Amniotic stem cell (primary cell): ENCODE measurements at regions not wholly inside any gene's neighbourhood (a gene's known extent, or its start where the extent isn't known, plus 50 kb on each side); places are given as distances from the start of the nearest gene placed in this dataset.

Experiments used
- DNase-seq: peaks from one replicate; lab custom pipeline; 2025; lab: John Stamatoyannopoulos, UW

DNA sequence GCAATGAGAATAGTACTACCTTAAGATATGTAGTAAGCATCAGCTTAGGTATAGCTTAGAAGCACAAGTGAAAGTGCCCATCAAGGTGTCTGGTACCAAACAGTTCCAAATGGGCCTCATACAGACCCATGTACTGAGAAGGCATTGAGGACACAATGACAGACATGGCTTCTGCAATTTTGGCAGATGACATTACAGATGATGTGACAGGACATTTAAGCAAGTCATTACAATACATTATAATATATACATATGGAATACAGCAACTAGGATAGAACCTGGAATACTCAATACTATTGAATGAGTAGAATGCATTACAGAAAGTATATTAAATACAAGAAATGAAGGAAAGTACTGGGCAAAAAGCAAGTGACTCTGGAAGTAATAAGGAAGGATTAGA lies 256.4 kb downstream of the GXYLT1 start:
- no peak for DNase-seq

DNA sequence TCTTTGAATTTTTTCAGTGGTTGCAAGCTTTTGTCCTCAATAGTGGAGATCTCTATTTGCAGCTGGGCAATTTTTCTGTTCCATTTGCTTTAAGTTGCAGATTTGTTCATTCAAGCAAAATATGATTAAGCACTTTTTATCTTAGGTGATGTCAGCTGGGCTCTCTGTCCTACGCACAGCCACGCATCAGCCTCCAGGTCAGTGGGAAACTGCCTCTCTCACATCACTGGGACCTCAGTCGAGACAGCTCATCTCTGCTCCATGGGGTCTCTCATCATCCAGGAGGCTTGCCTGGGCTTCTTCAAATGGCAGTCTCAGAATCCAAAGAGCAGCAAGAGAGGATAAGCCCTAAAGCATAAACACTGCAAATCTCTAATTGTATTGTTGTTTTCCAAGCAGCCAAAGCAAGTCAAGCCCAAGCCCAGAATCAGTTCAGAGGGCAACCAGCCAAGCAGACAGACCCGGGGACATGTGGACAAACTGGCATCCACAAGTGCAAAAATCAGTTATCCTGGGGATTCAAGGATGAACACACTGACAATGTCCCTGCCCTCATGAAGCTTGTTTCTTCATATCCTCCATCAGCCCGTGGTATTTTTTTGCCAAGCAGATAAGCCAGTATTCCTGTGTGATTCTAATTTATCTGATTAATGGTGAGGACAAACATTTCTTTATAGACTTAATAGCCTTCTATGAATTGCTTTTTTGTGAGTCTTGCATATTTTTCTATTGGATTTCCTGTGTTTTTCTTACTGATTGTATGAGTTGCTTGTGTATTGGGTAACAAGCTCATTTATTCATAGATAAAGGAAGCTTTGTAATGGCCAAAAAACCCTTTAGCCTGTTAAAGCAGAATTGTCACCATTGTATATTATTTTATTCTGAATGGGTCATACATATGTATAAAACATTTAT lies 262.5 kb downstream of the GXYLT1 start:
- DNase-seq: no peak

DNA sequence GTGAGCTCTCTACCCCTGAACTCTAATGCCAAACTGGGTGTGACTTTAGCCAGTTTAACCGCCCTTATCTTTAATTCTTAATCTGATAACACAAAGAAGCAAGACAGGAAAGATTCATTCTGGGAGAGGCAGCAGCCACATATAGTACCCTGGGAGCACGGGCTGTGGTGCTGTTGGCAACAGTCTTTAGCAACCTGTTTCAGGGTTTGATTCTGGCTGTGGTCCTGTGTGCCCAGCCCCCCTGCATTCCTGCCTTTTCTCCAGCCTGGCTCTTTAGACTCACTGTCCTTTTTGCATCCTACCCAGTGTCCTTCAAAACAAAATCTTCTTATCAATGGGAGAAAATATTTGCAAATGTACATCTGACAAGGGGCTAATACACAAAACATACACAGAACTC lies 275.2 kb downstream of the GXYLT1 start:
- no peak for DNase-seq

DNA sequence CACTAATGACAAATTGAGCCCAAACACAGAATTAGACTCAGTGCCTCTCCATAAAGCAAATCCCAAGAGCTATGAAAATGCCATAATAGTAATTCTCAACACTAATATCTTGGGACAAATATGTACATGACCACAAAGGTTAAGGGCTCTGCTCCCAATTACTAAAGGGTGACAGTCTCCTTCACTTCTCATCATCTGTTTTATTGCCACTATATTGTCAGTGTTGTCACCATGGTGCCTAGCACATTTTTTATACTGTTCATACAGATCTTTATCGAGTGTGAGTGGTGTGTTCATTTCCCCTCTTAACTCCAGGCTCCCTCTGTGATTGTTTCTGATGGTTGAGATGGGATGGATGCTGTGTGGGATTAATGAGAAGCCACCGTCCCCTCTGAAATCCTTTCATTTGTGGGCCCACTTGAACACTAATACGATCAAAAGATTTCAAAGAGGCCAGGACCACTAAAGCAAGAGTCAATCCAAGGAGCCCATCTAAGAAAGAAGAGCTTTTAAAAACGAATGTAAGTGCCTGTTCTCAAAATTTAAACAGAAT lies 277.7 kb downstream of the GXYLT1 start:
- DNase-seq: no peak

DNA sequence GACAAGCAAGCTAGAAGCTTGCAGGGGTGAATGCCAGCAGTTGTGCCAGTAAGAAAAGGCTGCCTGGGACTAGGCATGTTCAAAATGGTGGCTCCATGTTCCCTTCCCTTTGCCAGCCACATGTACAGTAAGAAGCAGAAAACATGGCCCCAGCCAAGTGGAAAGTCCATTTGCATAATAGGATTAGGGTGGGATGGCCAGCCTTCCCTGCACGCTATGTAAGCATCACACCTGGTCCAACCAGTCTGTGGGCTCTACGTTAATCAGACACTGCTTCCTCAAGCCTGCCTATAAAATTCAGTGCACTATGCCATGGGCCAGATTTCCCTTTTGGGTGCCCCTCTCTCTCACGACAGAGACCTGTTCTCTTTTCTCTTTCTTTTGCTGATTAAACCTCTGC lies 288.4 kb downstream of the GXYLT1 start:
- DNase-seq: no peak

DNA sequence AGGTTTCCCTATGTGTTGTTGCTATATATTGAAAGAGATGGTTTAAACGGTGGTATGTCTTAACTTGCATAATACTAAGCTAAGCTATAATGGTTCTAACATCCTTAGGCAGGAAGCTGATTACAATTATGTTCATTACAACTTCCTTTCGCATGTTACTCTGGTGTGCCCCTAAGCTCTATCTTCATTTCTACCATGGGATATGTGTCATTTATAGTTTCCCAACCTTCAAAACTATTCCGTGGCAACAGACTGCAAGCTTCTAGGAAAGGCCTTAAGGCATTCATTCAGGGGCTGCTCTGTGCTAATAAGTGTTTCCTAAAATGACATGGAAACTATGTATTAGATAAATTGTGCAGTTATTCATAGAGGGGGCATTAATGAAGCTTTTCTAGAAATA lies 294.6 kb downstream of the GXYLT1 start:
- no peak for DNase-seq

DNA sequence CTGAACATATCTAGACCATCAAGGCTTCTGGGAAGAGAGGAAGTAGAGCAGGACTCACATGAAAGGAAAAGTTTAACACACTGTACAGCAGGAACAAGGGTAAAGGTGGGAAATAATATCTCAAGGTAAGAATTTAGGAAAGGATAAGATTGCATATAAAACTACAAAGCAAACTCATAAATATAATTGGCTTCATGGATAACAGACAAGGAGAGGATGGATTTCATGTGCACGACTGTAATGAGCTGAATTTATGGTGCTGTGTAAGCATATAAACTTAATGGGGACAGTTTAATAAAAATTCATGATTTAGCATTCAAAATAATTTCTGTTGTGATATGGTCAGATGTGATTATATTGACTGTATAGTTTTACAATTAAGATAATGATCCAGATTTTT lies 298.0 kb downstream of the GXYLT1 start:
- DNase-seq: no peak

DNA sequence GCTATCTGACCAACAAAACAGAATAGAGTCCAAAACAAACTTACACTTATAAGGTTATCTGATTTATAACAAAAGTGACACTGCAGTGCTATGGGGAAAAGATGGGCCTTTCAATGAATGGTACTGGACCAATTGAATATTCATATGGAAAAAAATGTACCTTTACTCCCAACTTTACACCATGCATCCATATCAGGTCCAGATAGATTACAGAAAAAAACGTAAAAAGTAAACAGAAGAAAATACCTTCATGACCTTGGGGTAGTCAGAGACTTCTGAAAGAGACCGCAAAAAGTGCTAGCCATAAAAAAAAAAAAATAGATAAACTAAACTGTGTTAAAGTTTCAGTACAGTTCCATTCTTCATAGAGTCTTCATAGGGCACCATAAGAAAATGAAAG lies 308.3 kb downstream of the GXYLT1 start:
- no peak for DNase-seq

DNA sequence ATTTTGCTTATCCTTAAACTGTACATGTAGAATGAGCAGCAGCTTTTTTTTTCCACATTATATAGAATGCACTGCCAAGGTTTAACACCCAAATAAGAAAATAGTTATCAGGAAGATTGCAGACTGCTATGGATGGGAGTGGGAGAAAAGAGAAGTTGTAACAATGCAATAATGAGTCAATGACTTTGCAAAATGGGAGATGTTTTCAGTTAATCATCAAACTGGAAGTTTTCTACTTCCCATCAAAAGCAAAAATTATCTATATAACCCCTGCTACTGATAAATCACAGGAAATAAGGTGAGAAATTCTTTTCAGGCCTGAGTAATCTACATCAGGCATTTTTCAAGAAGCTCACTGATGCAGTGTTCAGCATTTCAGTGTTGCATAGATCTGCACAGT lies 309.1 kb downstream of the GXYLT1 start:
- DNase-seq: no peak

DNA sequence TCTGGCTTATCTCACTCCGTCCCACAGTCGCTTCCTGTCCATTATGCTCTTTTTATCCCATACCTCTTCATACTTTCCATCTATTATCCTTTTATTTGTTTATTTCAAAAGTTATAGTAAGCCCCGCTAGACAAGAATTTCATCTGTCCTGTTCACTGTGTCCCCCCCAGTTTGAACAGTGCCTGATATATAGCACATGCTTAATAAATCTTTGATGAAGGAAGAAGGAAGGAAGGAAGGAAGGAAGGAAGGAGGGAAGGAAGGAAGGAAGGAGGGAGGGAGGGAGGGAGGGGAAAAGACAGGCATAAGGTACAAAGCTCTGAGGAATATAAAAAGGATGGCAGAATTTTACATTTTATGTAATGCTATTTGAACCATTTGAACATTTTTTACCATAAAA lies 324.7 kb downstream of the GXYLT1 start:
- no peak for DNase-seq

DNA sequence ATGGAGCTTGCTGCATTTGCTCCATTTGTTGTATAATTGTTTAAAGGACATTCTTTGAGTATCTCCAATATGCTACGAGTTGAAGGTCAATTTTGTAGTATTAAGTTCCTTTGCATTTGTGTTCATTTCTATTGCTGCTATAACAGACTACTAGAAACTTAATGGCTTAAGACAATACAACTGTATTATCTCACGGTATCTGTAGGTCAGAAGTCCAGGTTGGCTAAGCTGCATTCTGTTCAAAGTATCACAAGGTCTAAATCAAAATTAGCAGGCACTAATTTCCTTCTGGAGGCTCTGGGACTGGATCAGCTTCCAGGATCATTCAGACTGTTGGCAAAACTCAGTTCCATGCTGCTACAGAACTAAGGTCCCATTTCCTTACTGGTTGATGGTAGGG lies 340.6 kb downstream of the GXYLT1 start:
- no peak for DNase-seq

DNA sequence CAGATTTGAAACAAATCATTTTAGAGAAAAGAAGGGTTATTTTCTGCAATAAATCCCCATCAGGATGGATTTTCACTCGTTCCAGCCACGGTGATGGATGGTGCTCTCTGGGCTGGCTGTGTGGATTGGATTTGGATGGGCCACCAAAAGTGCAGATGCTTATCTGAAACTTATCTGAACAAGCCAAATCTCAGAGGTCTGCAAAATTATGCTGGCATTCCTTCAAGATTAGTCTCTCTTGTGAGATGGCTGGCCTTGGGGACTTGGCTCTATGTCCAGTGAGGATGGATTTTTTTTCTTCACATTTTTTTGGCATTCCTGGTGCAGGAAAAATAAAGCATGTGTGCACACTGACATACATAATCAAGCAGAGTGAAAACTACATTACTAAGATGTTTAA lies 341.9 kb downstream of the GXYLT1 start:
- no peak for DNase-seq

DNA sequence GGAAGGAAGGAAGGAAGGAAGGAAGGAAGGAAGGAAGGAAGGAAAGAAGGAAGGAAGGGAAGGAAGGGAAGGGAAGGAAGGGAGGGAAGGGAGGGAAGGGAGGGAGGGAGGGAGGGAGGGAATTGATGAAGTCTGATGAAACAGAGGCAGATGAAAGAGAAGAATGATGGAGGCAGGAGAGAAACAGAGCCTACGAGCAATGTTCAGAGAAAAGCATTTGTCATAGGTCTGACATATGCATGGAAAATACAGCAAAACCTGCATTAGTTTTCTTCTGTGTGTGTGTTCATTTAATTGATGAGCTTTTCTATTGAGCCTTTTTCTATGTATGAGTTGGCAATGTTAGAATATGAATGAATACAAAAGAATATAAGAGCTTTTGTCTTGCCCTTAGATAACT lies 343.4 kb downstream of the GXYLT1 start:
- DNase-seq: no peak

DNA sequence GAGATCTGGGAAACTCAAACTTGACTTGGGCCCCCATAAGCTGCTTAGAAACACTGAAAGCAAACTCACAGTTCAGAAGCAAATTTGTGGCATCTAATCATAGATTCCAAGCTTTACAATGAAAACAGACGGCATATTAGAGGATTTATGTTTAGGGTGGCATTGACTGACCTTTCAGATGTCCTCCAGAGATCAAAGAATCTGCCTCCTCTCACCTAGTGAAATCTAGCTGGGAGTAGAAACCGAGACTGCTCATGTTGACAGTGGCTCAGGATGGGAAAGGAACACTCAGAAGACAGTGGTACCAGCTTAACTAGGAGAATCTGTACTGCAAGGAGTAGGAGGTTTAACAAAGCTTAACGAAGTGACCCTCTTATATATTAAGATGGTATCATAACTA lies 345.0 kb downstream of the GXYLT1 start:
- DNase-seq: no peak

DNA sequence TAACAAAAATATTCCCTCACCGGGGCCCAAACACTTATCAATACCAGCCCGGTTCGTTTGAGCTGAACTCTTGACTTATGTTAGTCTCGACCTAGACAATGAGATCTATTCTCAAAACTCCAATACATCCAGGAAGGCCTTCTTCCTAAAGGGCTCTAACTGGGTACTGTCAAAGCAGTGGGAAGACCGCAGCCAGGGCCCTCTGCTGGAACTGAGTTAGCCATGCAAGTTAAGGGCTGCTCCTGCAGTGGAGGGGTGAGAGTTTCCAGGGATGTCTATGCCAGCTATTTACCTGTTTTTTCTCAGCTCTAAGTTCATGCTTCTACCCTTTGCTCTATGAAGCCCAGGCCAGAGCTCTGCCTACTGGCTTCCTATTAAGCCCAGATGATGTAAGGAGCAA lies 348.8 kb downstream of the GXYLT1 start:
- DNase-seq: no peak

DNA sequence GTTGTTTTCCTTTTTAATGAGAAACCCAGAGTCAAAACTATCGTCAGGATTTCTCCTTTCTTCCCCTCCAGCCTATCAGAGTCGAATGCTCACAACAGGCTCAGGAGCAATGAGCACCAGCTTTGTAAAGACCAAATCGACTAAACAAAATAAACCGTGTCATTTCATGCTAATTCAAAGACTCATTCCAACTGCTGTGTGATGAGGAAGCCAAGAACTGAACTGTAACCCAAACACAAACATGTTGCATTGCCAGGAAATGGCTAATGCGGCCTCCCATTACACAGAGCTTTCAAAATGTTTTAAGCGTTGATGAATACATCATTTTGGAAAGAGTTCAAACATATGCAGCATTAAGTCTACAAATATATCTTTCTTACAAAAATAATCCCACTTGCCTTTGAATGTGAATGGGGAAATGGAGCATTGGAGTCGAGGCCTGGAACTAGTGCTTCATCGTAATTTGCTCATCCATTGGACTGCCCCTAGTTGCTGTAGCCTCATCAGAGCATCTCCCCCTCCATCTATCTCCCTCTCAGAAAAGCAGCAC lies 349.5 kb downstream of the GXYLT1 start:
- no peak for DNase-seq

DNA sequence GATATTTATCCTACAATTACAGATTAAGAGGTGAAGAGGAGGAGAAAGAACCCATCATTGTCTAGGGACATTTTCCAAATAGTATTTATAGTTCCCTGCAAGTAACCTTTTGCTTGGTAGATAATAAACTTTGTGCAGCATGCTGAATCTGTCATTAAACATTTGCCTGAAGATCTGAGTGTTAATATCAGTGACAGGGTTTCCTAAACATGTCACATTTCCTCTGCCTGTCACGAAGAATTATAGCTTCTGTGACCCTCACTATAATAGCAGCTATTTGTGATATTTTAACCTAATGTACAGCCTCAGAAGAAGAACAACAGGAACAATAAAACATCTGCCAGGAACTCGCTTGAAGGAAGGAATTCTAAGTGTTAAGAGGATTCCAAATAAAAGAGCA lies 350.3 kb downstream of the GXYLT1 start:
- no peak for DNase-seq

DNA sequence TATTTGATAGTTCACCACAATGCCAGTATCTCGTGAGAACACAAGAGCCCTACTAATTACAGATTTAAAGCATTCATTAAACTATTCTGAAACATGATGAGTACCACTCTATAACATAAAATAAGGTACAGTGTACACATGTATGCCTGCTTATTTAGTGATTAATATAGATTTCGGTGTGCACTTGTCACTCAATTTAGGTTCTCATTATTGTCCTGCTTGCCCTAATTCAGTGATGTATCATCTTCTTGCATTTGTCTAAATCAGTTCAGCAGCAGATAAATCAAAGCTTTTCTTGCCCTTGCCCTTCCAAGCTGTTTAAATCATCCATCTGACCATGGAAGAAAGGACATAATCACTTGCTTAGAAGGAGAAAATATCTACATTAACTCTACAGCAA lies 359.7 kb downstream of the GXYLT1 start:
- DNase-seq: no peak

DNA sequence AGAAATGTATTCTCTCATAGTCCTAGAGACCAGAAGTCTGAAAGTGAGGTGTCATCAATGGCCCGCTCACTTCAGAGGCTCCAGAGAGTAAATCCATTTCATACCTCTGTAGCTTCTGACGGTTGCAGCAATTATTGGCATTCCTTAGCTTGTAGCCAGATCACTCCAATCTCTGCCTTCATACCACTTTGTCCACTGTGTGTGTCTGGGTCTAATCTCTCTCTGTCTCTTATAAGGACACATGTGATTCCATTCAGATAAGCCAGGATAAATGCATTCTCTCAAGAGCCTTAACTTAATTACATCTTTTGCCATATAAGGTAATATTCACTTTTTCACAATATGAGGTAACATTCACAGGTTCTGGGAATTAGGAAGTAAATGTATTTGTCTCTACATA lies 365.7 kb downstream of the GXYLT1 start:
- no peak for DNase-seq

DNA sequence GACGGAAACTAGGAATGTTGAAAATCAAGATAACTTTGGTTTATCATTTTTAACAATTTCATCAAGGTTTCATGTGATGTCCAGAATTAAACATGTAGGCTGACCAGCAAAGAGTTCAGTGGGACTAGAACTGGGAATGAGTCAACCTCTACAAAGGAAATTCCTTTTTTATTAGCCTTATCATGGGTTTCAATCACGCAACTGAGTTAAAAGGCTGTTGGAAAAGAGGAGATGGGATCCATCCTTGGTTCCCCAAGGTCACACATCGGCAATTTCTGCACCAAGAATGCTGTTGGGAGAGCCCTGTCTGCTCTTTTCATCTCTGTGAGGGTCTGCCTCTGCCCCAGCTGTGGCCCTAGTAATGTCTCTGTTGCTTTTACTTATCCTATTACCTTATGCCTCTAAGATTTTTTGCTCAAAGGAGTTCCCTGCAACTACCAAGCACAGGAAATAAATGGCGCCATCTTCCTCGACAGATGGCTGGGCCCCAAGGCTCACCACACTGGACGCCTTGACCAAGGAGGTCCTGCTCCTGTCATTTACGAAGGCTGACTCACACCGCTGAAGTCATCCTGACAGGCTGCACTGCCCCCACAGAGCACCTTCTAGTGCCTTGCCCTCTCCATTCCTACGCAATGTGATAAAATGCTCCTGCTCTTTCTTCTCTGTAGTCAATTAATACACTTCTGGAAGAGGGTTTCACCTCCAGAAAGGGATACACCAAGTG lies 367.4 kb downstream of the GXYLT1 start:
- no peak for DNase-seq

DNA sequence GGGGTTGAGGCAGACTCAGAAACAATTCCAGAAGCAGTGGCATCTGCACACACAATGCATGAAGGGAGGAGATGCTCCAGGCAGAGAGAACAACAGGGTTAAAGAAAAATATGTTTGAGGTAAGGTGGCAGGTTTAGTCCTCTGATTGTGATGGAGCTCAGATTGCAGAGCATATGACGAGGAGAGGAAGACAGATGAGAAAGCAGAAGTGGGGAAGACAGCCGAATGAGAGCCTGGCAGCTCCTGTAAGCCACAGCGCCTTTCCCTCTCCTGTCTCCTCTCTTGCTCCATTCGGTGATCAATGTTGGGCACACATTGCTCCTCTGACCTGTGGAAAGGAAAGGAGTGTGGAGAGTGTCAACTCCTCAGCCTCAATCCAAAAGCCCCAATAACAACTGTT lies 372.2 kb downstream of the GXYLT1 start:
- DNase-seq: no peak

DNA sequence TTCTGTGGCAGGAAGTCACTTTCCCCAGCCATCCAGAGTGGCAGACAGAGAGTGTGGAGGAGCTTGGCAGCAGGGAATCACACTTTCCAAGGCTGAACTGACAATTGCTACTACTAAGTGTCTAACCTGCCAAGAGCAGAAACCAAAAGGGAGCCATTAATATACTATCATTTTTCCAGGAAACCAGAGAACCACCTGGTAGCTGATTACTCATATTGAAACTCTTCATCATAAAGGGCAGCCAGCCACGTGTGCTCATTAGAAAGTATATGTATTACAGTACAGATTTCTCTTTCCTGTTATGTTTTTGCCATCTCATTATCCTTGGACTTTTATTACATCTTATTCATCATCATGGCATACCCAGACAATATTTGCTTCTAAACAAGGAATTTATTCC lies 374.9 kb downstream of the GXYLT1 start:
- no peak for DNase-seq

DNA sequence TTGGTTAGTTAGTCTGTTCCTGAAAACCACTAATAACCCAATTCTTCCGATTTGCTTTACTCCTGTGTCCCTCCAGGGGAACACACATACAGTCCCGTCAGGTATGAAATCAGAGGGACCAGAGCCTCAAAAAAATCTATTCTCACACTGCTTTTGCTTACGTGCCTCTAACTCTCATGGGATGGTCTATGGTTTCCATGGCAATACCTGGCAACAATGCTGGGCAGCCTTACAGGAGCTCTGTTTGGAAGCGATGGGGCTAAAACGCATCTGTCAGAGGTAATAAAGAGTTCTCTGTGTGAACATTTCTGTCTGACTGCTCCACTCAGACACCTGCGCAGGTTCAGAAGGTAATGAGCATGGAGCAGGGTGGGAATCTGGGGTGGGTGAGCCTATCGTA lies 376.2 kb downstream of the GXYLT1 start:
- no peak for DNase-seq
